Sigmoid colon (tissue), 4 donors: ENCODE measurements at regions not wholly inside any gene's neighbourhood (a gene's known extent, or its start where the extent isn't known, plus 50 kb on each side); places are given as distances from the start of the nearest gene placed in this dataset.

Experiments used
- EP300 ChIP-seq, 4 donors: sonication (generic); formaldehyde crosslinking; IDR thresholded peaks; one replicate each; pipeline ENCODE4 v1.6.1; 2017; ENCODE audit warnings: antibody characterized with exemption in 4 of 4
- POLR2A ChIP-seq, 2 donors: fragments of 450-650 bp; IDR thresholded peaks; one replicate each; pipeline ENCODE4 v1.6.1; 2016; ENCODE audit warnings: antibody characterized with exemption in 2 of 2, mild to moderate bottlenecking in 2 of 2, moderate library complexity in 2 of 2
- POLR2AphosphoS5 ChIP-seq, 4 donors: sonication (generic); formaldehyde crosslinking; IDR thresholded peaks; one replicate each; pipeline ENCODE4 v1.6.1; 2017; ENCODE audit warnings: antibody characterized with exemption in 4 of 4
- TF ChIP-seq, protein P1 (sequence below), 4 experiments: fragments of 450-650 bp in 3 of 4; fragments of 200-600 bp in 1 of 4; IDR thresholded peaks; one replicate each; pipeline ENCODE4 v1.5.1; 2016 to 2019; ENCODE audit warnings: antibody characterized with exemption in 4 of 4, mild to moderate bottlenecking in 3 of 4, moderate library complexity in 2 of 4

DNA sequence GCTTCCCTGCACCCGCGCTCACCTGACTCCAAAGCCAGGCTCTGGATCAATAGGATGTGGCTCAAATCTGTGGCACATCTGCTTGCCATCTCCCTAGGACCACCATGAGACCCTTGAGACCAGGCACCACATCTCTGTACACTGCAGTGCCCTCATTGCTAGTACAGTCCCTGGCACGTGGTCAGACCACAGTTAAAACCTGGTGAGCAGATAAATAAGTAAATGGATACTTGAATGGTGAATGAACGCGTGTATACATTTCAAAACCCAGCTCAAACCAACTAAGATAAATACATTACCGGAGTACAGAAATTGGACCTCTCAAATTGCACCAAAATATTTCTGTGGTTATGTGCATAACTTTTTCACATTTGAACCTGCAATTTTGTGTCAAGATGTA is 221.2 kb upstream of the IRX4 start:
- TF ChIP-seq, protein P1, sequence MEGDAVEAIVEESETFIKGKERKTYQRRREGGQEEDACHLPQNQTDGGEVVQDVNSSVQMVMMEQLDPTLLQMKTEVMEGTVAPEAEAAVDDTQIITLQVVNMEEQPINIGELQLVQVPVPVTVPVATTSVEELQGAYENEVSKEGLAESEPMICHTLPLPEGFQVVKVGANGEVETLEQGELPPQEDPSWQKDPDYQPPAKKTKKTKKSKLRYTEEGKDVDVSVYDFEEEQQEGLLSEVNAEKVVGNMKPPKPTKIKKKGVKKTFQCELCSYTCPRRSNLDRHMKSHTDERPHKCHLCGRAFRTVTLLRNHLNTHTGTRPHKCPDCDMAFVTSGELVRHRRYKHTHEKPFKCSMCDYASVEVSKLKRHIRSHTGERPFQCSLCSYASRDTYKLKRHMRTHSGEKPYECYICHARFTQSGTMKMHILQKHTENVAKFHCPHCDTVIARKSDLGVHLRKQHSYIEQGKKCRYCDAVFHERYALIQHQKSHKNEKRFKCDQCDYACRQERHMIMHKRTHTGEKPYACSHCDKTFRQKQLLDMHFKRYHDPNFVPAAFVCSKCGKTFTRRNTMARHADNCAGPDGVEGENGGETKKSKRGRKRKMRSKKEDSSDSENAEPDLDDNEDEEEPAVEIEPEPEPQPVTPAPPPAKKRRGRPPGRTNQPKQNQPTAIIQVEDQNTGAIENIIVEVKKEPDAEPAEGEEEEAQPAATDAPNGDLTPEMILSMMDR (IDR thresholded peaks at IDR 0.05), result no peak
- TF ChIP-seq POLR2AphosphoS5 (IDR thresholded peaks at IDR 0.05) (no peak), POLR2A (IDR thresholded peaks at IDR 0.05) (no peak), EP300 (IDR thresholded peaks at IDR 0.05) (no peak)
